ENCODE measurements at regions not wholly inside any gene's neighbourhood (a gene's known extent, or its start where the extent isn't known, plus 50 kb on each side); places are given as distances from the start of the nearest gene placed in this dataset.
A peak's percentile ranks its signal among the peaks of the same experiment; 100 is the strongest.

DNA sequence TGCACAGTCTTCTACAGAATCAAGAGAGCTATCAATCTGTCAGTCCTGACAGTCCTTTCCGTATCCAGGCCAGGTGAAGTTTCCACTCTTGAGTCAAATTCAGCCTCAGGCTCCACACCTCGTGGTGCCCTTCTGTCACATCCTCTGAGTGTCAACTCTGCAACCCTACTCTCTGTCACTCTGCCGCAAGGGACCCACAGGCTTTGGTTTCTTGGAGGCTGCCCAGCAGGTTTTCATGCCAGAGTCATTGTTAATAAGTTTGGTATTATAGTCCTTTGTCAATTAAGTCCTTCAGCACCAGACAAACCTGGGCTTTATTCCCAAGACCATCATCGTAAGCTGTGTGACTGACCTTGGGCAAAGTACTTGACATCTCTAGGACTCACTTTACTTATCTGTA lies 83.4 kb upstream of the KLHL13 start:
- DNase-seq (no peak), ATAC-seq (peak in 1 of 8 donors; percentile 41)
- H3K36me3 ChIP-seq, result no peaks in the 10 kb centered on the region
- H3K9me3 ChIP-seq, result no peaks in the 10 kb centered on the region
- no peak overlapping the region for H3K27ac ChIP-seq
- 51 to 52% methylated on average over 4 of the region's 4 CpGs for WGBS, 2 donors
- TF ChIP-seq, protein P1, sequence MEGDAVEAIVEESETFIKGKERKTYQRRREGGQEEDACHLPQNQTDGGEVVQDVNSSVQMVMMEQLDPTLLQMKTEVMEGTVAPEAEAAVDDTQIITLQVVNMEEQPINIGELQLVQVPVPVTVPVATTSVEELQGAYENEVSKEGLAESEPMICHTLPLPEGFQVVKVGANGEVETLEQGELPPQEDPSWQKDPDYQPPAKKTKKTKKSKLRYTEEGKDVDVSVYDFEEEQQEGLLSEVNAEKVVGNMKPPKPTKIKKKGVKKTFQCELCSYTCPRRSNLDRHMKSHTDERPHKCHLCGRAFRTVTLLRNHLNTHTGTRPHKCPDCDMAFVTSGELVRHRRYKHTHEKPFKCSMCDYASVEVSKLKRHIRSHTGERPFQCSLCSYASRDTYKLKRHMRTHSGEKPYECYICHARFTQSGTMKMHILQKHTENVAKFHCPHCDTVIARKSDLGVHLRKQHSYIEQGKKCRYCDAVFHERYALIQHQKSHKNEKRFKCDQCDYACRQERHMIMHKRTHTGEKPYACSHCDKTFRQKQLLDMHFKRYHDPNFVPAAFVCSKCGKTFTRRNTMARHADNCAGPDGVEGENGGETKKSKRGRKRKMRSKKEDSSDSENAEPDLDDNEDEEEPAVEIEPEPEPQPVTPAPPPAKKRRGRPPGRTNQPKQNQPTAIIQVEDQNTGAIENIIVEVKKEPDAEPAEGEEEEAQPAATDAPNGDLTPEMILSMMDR (IDR thresholded peaks at IDR 0.05), result no peak
- H3K27me3 ChIP-seq, result peaks cover 0 to 5% (median 0%) of the 10 kb centered on the region in 7 donors
- H3K4me3 ChIP-seq, result no peak overlapping the region
- intact Hi-C loops (cut with DNase I), result no loop called here
- no peaks in the 10 kb centered on the region for H3K4me1 ChIP-seq

DNA sequence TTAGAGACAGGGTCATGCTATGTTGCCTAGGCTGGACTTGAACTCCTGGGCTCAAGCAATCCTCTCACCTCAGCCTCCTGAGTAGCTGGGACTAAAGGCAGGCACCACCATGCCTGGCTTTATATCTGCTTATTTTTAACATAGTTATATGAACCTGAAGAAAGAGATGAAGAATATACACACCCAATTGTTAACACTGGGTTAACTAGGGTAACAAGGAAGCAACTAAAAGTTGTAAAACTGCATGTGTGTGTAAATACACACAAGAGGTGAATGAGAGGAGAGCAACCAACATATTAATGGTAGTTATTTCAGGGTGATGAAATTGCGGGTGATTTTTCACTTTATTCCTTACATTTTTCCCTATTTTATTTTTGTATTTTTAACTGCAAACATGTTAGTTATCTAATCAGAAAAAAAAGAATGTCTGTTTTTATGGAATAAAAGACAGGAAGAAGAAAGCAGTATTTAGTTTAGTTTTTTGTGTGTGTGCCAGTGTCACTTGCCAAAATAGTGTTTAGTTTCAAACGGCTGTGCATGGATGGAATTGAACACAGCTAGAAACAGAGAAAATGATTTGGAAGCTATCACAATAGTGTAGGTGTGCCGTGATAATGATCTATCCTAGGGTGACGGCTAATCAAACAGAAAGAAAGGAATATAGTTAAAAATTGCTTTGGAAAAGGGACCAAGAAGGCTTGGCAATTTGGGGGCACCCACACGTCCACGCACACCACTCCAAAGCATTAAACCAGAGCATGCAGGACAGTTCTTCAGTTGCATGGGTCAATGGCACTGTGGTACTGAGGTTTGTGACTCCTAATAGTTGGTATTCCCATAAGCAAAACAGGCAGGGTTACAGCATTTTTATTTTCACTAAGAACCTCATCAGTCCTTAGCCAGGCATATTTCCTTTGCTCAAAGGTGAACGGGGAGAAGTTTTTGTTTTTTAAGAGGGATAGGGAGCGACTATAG lies 89.1 kb upstream of the KLHL13 start:
- no peak for DNase-seq
- Histone ChIP-seq H3K4me1 (no peaks in the 10 kb centered on the region), H3K36me3 (no peaks in the 10 kb centered on the region), H3K27me3 (peaks cover 0 to 6% (median 0%) of the 10 kb centered on the region in 7 donors), H3K9me3 (no peaks in the 10 kb centered on the region), H3K27ac (no peak overlapping the region), H3K4me3 (no peak overlapping the region)
- 59 to 70% methylated on average over 8 of the region's 8 CpGs for WGBS, 2 donors
- intact Hi-C loops (cut with DNase I), result no loop called here
- TF ChIP-seq, protein P1 (IDR thresholded peaks at IDR 0.05), result no peak
- ATAC-seq, result no peak

DNA sequence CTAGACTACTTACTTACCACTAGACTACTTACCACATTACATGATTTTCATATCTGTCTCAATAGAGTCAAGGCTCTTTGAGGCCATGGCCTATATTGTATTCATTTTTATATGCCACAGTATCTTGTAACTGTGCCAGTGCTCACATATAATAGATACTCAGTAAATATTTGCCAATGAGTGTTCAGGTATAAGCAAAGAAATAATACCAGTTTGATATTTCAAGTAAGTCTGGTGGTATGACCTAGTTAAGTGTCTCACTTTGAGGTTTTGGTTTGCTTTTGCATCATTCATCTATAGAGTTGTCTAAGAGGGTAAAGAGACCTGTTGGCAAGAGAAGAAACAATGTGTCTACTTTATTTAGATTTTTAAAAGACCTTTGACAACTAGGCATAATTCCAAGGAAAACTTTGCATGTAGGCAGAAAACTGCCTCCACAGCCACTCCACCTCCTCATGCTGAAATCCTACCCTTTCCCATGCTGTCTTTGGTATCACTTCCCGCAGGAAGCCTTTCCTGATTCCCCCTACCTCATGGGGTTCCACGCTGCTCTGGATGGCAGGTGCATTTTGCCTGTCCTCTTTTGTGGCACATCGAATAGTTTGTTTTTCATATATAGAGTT lies 91.3 kb upstream of the KLHL13 start:
- H3K9me3 ChIP-seq, result no peaks in the 10 kb centered on the region
- DNase-seq, result no peak
- TF ChIP-seq, protein P1 (IDR thresholded peaks at IDR 0.05), result no peak
- WGBS, 2 donors, result 83 to 95% methylated on average over 3 of the region's 3 CpGs
- H3K36me3 ChIP-seq, result no peaks in the 10 kb centered on the region
- H3K4me1 ChIP-seq, result no peaks in the 10 kb centered on the region
- H3K4me3 ChIP-seq, result no peak overlapping the region
- peaks cover 0 to 15% (median 0%) of the 10 kb centered on the region in 7 donors for H3K27me3 ChIP-seq
- intact Hi-C loops (cut with DNase I), result no loop called here
- no peak for ATAC-seq
- H3K27ac ChIP-seq, result no peak overlapping the region

DNA sequence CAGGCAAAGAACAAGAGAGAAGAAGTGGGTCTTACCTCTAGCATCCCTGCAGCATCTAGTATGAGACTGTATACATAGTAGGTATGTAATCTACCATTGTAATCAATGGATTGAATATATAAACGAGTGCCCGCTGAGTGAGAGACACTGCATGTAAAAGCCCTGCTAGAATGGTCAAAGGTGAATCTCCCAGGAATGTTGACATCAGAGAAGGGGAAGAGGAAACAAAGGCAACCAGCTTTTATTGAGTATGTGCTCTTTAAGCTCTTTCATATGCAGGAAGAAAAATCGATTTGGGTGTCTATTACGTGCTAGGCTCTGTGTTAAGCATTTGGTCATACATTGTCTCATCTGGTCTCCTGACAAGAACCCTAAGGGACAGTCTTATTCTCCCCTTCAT lies 91.9 kb upstream of the KLHL13 start:
- TF ChIP-seq, protein P1 (IDR thresholded peaks at IDR 0.05), result no peak
- no peak overlapping the region for H3K27ac ChIP-seq
- DNase-seq, result no peak
- no peak overlapping the region for H3K4me3 ChIP-seq
- ATAC-seq, result no peak
- WGBS, 2 donors, result 91 to 94% methylated on average over 4 of the region's 4 CpGs
- H3K36me3 ChIP-seq, result no peaks in the 10 kb centered on the region
- intact Hi-C loops (cut with DNase I), result no loop called here
- H3K9me3 ChIP-seq, result no peaks in the 10 kb centered on the region
- peaks cover 0 to 15% (median 0%) of the 10 kb centered on the region in 7 donors for H3K27me3 ChIP-seq
- H3K4me1 ChIP-seq, result no peaks in the 10 kb centered on the region

All from heart right ventricle (tissue), 16 donors.